Transverse colon (tissue), 4 donors: ENCODE measurements at regions not wholly inside any gene's neighbourhood (a gene's known extent, or its start where the extent isn't known, plus 50 kb on each side); places are given as distances from the start of the nearest gene placed in this dataset.

ENCODE experiments used
- POLR2AphosphoS5 ChIP-seq, 3 donors: sonication (generic); formaldehyde crosslinking; IDR thresholded peaks; one replicate each; pipeline ENCODE4 v1.6.1; 2016; ENCODE audit warnings: antibody characterized with exemption in 3 of 3
- TF ChIP-seq, protein P1 (sequence below), 5 experiments: fragments of 200-600 bp in 3 of 5; fragments of 450-650 bp in 2 of 5; sonication (generic) in 3 of 5; IDR thresholded peaks; 1 replicate in 2 of 5; 2 replicates in 3 of 5; pipeline ENCODE4 v1.5.1; 2016 to 2017; ENCODE audit warnings: antibody characterized with exemption in 5 of 5, inconsistent platforms in 3 of 5, mild to moderate bottlenecking in 2 of 5, moderate library complexity in 1 of 5

DNA sequence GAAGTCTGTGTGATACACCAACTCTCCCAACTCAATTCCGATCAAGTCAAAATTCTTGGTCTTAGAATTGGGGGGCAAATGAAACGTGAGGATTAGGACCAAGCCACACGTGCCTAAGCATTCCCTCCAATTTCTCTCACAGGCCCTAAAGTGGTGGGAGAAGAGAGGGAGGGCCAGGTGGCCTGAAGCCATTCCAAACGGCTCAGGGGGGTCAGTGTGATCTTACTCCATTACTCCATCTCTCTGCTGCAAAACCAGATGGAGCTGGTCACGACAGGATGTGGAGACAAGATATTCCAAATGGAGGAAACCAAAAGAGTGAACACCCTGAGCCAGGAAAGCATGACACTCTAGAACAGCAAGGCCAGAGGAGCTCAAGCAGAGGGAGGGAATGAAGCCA lies 195.4 kb downstream of the FOXO1 start:
- TF ChIP-seq, protein P1, sequence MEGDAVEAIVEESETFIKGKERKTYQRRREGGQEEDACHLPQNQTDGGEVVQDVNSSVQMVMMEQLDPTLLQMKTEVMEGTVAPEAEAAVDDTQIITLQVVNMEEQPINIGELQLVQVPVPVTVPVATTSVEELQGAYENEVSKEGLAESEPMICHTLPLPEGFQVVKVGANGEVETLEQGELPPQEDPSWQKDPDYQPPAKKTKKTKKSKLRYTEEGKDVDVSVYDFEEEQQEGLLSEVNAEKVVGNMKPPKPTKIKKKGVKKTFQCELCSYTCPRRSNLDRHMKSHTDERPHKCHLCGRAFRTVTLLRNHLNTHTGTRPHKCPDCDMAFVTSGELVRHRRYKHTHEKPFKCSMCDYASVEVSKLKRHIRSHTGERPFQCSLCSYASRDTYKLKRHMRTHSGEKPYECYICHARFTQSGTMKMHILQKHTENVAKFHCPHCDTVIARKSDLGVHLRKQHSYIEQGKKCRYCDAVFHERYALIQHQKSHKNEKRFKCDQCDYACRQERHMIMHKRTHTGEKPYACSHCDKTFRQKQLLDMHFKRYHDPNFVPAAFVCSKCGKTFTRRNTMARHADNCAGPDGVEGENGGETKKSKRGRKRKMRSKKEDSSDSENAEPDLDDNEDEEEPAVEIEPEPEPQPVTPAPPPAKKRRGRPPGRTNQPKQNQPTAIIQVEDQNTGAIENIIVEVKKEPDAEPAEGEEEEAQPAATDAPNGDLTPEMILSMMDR (IDR thresholded peaks at IDR 0.05): no peak
- TF ChIP-seq POLR2AphosphoS5 (IDR thresholded peaks at IDR 0.05): no peak
